22Rv1 (cell line): ENCODE measurements at regions not wholly inside any gene's neighbourhood (a gene's known extent, or its start where the extent isn't known, plus 50 kb on each side); places are given as distances from the start of the nearest gene placed in this dataset.

Source experiments
- H3K27ac ChIP-seq: fragments of 450-650 bp; 2 replicates; pipeline ENCODE4 v1.5.1; 2017
- ZFX ChIP-seq: fragments of 450-650 bp; IDR thresholded peaks from 2 replicates; pipeline ENCODE4 v1.6.1; 2017; ENCODE audit warnings: antibody characterized with exemption, borderline replicate concordance
- TF ChIP-seq, protein P1 (sequence below): fragments of 450-650 bp; IDR thresholded peaks from 2 replicates; pipeline ENCODE4 v1.5.1; 2017; ENCODE audit warnings: mild to moderate bottlenecking

GRCh38 chr15:91592567-91592966, 260.9 kb upstream of the SLCO3A1 start:
- no peak overlapping the region for H3K27ac ChIP-seq
- TF ChIP-seq, protein P1, sequence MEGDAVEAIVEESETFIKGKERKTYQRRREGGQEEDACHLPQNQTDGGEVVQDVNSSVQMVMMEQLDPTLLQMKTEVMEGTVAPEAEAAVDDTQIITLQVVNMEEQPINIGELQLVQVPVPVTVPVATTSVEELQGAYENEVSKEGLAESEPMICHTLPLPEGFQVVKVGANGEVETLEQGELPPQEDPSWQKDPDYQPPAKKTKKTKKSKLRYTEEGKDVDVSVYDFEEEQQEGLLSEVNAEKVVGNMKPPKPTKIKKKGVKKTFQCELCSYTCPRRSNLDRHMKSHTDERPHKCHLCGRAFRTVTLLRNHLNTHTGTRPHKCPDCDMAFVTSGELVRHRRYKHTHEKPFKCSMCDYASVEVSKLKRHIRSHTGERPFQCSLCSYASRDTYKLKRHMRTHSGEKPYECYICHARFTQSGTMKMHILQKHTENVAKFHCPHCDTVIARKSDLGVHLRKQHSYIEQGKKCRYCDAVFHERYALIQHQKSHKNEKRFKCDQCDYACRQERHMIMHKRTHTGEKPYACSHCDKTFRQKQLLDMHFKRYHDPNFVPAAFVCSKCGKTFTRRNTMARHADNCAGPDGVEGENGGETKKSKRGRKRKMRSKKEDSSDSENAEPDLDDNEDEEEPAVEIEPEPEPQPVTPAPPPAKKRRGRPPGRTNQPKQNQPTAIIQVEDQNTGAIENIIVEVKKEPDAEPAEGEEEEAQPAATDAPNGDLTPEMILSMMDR, result no peak
- no peak for TF ChIP-seq ZFX

DNA sequence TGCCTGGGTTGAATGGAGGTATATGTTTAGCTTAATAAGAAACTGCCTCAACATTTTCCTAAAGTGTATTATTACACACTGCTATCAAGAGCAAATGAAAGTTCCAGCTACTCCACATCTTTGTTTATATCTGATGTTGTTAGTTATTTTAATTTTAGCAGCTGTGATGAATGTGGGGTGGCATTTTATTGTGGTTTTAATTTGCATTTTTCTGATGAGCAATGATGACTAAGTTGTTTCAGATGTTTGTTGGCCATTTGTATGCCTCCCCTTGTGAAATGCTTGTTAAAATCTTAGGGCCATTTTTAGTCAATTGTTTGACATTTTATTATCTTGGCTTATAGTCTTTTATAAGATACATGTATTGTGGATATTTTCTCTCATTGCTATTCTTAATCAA, 260.4 kb upstream of the SLCO3A1 start:
- no peak overlapping the region for H3K27ac ChIP-seq
- no peak for TF ChIP-seq ZFX
- TF ChIP-seq, protein P1, result no peak

DNA sequence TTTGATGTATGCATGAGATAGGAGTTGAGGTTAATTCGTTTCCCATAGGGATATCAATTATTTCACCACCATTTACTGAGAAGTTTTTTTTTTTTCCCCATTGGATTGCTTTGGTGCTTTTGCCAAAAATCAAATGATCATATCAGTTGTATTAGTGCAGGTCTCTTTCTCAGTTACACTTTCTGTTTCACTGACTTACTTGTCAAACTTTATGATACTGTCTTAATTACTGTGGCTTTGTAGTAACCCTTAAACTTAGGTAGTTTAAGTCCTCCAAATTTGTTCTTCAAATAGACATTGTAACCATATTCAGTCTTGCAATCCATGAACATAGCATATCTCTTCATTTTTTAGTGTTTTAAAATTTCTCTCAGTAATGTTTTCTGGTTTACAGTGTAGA, 259.9 kb upstream of the SLCO3A1 start:
- H3K27ac ChIP-seq, result no peak overlapping the region
- TF ChIP-seq, protein P1, result no peak
- no peak for TF ChIP-seq ZFX

GRCh38 chr15:91599261-91599660, 254.2 kb upstream of the SLCO3A1 start:
- TF ChIP-seq ZFX, result no peak
- TF ChIP-seq, protein P1, result no peak
- no peak overlapping the region for H3K27ac ChIP-seq

DNA sequence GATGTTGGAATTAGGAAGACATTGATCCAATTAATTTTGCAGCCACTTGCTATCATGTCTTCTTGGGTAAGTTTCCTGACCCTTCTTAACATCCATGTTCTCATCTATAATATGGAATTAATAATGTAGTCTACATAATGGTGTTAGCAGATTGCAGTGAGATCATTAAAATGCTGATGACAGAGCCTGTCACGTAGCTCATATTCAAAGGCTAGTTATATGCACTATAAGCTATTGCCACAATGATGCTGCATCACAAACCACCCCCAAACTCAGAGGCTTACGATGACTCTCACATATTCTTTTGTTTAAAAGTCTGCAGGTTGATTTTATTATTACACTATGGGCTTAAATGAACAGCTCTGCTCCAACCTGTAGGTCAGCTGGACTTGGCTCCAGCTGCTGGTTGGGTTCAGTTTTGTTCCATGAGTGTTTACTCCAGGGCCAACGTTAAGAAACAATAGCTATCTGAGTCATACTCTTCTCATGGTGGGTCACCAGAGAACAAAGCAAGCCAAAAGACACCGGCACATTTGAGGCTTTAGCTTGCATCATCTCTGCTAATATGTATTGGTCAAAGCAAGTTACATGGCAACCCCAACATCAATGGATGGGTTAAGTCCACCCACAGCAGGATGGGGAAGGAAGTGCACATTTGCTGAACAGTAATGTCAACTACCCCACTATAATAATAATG, 250.0 kb upstream of the SLCO3A1 start:
- TF ChIP-seq ZFX, result no peak
- TF ChIP-seq, protein P1, result no peak
- no peak overlapping the region for H3K27ac ChIP-seq

- no peak for TF ChIP-seq ZFX
- TF ChIP-seq, protein P1, result no peak
Observed at GRCh38 chr15:91604122-91604521, 249.4 kb upstream of the SLCO3A1 start.

GRCh38 chr15:91605576-91605975, 247.9 kb upstream of the SLCO3A1 start:
- TF ChIP-seq, protein P1, result no peak
- no peak for TF ChIP-seq ZFX
- H3K27ac ChIP-seq, result no peak overlapping the region

More at GRCh38 chr15:91604122-91604521, 249.4 kb upstream of the SLCO3A1 start:
- no peak overlapping the region for H3K27ac ChIP-seq
